PFSK-1 (cell line): ENCODE measurements at regions not wholly inside any gene's neighbourhood (a gene's known extent, or its start where the extent isn't known, plus 50 kb on each side); places are given as distances from the start of the nearest gene placed in this dataset.

Source experiments
- FOXP2 ChIP-seq: optimal IDR thresholded peaks from 2 replicates; pipeline ENCODE3; 2011; ENCODE audit warnings: borderline replicate concordance, control low read depth, inconsistent platforms; ENCODE audit not compliant: insufficient read depth; ENCODE audit errors: extremely low read length, extremely low read depth
- POLR2AphosphoS5 ChIP-seq: IDR thresholded peaks from 2 replicates; pipeline ENCODE4 v1.6.1; 2012; ENCODE audit warnings: low read depth, mild to moderate bottlenecking, control low read depth, low read length, moderate library complexity
- TAF1 ChIP-seq: IDR thresholded peaks from 2 replicates; pipeline ENCODE4 v1.6.1; 2012; ENCODE audit warnings: low read length, control low read depth, borderline replicate concordance; ENCODE audit not compliant: insufficient read depth
- TF ChIP-seq, protein P1 (sequence below), 2 experiments: IDR thresholded peaks; 2 replicates each; pipeline versions ENCODE4 v1.6.1 to v1.8.0; 2011 to 2012; ENCODE audit warnings: low read depth in 2 of 2, low read length in 2 of 2, control low read depth in 1 of 2, inconsistent platforms in 1 of 2, mild to moderate bottlenecking in 1 of 2, moderate library complexity in 1 of 2; ENCODE audit not compliant: insufficient read depth in 1 of 2

- no peak for TF ChIP-seq POLR2AphosphoS5
- TF ChIP-seq TAF1, result no peak
- TF ChIP-seq, protein P1, sequence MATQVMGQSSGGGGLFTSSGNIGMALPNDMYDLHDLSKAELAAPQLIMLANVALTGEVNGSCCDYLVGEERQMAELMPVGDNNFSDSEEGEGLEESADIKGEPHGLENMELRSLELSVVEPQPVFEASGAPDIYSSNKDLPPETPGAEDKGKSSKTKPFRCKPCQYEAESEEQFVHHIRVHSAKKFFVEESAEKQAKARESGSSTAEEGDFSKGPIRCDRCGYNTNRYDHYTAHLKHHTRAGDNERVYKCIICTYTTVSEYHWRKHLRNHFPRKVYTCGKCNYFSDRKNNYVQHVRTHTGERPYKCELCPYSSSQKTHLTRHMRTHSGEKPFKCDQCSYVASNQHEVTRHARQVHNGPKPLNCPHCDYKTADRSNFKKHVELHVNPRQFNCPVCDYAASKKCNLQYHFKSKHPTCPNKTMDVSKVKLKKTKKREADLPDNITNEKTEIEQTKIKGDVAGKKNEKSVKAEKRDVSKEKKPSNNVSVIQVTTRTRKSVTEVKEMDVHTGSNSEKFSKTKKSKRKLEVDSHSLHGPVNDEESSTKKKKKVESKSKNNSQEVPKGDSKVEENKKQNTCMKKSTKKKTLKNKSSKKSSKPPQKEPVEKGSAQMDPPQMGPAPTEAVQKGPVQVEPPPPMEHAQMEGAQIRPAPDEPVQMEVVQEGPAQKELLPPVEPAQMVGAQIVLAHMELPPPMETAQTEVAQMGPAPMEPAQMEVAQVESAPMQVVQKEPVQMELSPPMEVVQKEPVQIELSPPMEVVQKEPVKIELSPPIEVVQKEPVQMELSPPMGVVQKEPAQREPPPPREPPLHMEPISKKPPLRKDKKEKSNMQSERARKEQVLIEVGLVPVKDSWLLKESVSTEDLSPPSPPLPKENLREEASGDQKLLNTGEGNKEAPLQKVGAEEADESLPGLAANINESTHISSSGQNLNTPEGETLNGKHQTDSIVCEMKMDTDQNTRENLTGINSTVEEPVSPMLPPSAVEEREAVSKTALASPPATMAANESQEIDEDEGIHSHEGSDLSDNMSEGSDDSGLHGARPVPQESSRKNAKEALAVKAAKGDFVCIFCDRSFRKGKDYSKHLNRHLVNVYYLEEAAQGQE (IDR thresholded peaks at IDR 0.05; ENCODE audit: insufficient read depth in 1 of 2, low read depth in 2 of 2, low read length in 2 of 2), result no peak
- no peak for TF ChIP-seq FOXP2
Measured at GRCh38 chr3:109678600-109678999, 341.3 kb upstream of the DPPA4 start.
